ENCODE measurements at regions not wholly inside any gene's neighbourhood (a gene's known extent, or its start where the extent isn't known, plus 50 kb on each side); places are given as distances from the start of the nearest gene placed in this dataset.
"Not testable (repeated sequence)": the region's sequence is repeated elsewhere in the genome, so short reads cannot be mapped to it uniquely, and the experiment has no call there.

- DNase-seq, result not testable (repeated sequence)
Measured at GRCh38 chr3:59170166-59170565, 120.3 kb upstream of the CFAP20DC start.

- no peak for DNase-seq
Measured at GRCh38 chr3:59167756-59168155, 117.9 kb upstream of the CFAP20DC start.

- DNase-seq, result no peak
Measured at GRCh38 chr3:59163953-59164352, 114.1 kb upstream of the CFAP20DC start.

- no peak for DNase-seq
Measured at GRCh38 chr3:59161048-59161447, 111.2 kb upstream of the CFAP20DC start.

GRCh38 chr3:59160133-59160746 is 110.4 kb upstream of the CFAP20DC start:
- no peak for DNase-seq

GRCh38 chr3:59153648-59154047 is 103.8 kb upstream of the CFAP20DC start:
- no peak for DNase-seq

GRCh38 chr3:59152943-59153342 is 103.1 kb upstream of the CFAP20DC start:
- DNase-seq, result no peak

- no peak for DNase-seq
Measured at GRCh38 chr3:59150039-59150438, 100.2 kb upstream of the CFAP20DC start.

GRCh38 chr3:59149166-59149565 is 99.3 kb upstream of the CFAP20DC start:
- no peak for DNase-seq

- no peak for DNase-seq
Measured at GRCh38 chr3:59143447-59143846, 93.6 kb upstream of the CFAP20DC start.

- DNase-seq, result no peak
Measured at GRCh38 chr3:59142556-59142955, 92.7 kb upstream of the CFAP20DC start.

- DNase-seq, result no peak
Measured at GRCh38 chr3:59138966-59139365, 89.1 kb upstream of the CFAP20DC start.

GRCh38 chr3:59137415-59137814 is 87.6 kb upstream of the CFAP20DC start:
- no peak for DNase-seq

GRCh38 chr3:59136081-59136480 is 86.3 kb upstream of the CFAP20DC start:
- DNase-seq, result no peak

GRCh38 chr3:59135096-59135495 is 85.3 kb upstream of the CFAP20DC start:
- DNase-seq, result no peak

- no peak for DNase-seq
Measured at GRCh38 chr3:59133311-59133710, 83.5 kb upstream of the CFAP20DC start.

- DNase-seq, result no peak
Measured at GRCh38 chr3:59131016-59131766, 81.4 kb upstream of the CFAP20DC start.

- DNase-seq, result no peak
Measured at GRCh38 chr3:59128685-59129084, 78.9 kb upstream of the CFAP20DC start.

GRCh38 chr3:59127071-59127470 is 77.2 kb upstream of the CFAP20DC start:
- no peak for DNase-seq

- no peak for DNase-seq
Measured at GRCh38 chr3:59126446-59126845, 76.6 kb upstream of the CFAP20DC start.

GRCh38 chr3:59121346-59122144 is 71.7 kb upstream of the CFAP20DC start:
- no peak for DNase-seq

- DNase-seq, result no peak
Measured at GRCh38 chr3:59118928-59119327, 69.1 kb upstream of the CFAP20DC start.

- DNase-seq, result no peak
Measured at GRCh38 chr3:59117396-59117795, 67.6 kb upstream of the CFAP20DC start.

GRCh38 chr3:59116233-59116537 is 66.4 kb upstream of the CFAP20DC start:
- no peak for DNase-seq

Data from NCI-H1436 (cell line).